ENCODE measurements at regions not wholly inside any gene's neighbourhood (a gene's known extent, or its start where the extent isn't known, plus 50 kb on each side); places are given as distances from the start of the nearest gene placed in this dataset.
A peak's percentile ranks its signal among the peaks of the same experiment; 100 is the strongest.
"Not testable (repeated sequence)": the region's sequence is repeated elsewhere in the genome, so short reads cannot be mapped to it uniquely, and the experiment has no call there.

DNA sequence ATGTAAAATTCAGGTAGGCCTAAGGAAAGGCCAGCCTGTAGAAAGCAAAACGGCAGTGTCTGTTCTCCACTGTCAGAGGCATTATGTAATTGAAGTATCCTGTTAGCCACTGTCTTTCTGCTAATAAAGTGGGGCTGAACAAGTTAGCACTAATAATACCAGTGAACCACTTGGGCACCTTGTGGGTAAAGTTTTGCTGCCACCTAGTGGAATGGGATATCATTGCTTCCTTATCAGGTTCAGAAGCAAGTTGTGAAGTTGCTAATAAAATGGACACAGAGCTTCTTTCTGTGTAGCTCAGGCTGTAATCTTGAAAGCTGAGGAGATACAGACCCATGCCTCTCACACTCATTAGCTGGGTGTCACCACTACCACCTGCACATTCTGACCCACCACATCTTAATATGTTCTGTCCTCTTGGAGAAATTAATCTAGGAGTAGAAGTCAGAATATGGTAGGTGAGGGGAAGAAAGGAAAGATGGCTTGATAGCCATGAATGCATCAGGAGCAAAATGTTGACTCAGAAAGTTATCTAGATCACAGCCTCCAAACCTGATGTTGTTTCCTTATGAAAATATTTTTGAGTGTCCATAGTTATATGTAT is 175.1 kb downstream of the SEPTIN7 start:
- ATAC-seq: peak; percentile 77

DNA sequence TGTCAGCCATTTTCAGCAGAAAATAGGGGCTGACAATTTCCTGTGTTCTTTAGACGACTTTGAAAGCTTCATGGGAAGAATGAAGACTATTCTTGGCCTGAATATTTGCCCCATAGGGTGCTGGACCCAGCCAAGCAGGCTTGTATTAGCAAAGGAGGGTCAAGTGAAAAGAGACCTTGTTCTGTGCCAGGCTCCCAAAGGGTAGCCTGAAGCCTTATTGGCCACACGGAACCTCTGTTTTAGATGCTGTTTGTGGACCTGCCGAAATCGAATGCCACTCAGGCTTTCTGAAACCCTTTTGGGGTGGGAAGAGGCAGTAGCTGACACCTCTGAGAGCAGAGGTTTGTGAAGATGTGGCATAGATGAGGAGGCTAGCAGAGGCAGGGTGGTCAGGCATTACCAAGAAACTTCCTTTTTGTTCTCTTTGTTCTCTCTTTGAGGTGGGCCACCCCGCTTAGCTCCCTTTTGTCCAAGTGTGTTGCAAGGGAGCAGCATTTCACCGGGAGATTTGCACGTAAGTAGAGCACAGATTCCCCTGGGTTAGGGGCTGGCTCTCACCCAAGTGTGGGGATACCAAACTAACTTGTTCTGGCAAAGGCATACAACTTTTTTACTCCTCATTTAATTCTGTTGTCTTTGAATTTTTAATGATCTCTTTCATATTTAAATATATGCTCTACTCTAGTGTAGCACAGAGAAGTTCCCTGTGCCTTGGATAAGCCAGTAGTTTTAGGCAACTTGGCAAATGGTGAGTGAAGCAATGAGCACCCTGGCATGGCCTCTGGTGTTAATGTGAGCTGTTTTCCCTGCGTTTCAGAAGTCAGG is 174.0 kb upstream of the EEPD1 start:
- ATAC-seq: not testable (repeated sequence)

DNA sequence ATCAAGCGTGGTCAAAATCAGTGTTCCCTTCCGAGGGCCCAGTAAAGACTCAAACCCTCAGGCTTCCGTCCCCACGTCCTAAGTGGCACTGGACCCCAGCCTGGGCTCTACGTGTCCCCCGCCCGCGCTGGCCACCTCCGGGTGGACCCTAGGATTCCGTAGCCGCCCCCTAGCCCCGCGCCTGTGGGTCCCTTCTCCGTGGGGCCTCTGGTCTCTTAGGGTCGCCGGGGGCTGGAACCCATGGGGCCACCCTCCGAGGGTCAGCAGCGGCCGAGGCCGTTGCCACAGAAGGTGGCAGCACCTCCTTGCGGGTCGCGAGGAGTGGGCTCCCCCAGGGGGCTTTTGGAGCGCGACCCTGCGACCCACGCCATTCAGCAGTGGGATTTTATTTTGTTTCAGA is 170.5 kb upstream of the EEPD1 start:
- no peak for ATAC-seq

DNA sequence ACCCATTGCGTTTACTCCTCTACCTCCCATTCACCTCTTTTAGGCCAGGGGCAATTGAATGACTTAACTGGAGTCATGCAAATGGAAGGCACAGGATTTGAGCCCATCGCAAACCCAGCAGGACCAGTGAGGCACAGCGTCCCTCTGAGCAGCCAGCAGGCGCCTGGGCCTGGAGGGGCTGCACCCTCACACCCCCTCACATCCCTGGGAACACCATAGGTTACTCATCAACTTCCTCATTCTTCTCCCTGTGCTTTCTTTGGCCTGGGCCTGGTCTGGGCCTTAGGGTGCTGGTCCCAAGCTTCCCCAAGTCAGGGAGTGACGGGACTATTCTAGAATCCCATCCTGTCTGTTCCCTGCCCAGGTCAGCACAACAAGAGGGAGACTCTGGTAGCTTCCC is 169.4 kb upstream of the EEPD1 start:
- no peak for ATAC-seq

DNA sequence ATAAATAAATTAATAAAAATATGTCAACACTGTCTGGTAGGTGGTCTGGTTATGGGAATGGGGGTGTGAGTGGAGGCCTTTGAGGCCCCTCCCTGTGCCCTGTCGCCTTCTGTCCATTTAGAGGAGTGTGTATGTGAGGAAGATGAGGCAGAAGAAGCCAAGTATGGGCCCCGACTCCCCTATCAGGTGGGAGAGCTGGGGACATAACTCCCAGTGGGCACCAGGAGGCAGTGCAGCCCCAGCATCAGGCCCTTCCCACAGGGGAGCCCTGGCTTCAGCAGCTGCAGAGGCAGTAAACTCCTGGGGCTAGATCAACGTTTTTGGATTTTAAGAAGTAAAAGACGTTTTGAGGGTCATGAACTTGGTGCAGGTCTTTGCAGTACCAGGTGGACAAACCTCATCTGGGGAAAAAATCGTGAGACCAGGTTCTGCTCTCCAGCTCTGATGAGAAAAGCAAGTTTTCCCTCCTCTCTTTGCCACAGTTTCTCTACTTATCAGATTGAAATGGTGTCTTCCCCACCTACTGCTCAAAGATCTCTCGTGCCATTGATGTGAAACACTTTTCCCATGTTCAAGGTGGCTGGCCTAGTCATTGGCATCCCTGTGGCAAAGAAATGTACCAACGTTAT is 167.8 kb upstream of the EEPD1 start:
- peak; percentile 94 for ATAC-seq

DNA sequence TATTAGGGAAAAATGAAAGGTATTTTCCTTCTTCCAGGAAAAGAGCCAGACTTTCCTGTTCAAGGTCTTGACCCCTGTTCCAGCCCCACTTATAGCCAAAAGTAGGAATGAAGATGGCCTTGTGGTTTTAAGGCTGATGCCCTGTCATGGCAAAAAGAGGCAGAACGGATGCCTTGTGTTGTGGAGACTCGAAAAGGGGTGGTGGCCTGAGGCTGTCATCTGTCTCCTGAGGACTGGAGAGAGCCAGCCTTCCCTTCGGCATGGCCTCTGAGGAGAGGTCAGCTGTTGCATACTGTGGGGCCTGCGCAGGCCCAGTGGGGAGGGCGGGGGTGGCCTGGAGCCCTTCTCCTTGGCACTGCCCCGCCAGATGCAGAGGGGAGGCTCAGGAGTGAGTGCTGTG is 166.0 kb upstream of the EEPD1 start:
- ATAC-seq: no peak

DNA sequence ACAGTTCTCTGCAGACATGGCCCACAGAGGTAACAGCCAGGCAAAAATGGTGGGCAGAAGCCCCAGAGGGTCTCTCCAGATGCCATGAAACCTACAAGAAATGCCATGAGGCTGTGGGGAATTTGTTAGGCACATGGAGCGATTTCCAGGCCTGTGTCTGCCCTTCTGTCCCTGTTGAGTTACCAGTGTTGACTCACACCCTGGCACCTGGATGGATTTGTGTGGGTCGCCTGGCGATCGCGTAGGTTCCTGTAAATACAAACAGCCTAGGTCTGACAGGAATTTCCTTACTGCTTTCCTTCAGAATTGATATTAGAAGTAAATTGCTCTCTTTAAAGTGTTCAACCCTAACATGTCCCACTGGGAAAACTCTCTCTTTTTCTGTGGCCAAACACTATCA is 164.9 kb upstream of the EEPD1 start:
- ATAC-seq: no peak

DNA sequence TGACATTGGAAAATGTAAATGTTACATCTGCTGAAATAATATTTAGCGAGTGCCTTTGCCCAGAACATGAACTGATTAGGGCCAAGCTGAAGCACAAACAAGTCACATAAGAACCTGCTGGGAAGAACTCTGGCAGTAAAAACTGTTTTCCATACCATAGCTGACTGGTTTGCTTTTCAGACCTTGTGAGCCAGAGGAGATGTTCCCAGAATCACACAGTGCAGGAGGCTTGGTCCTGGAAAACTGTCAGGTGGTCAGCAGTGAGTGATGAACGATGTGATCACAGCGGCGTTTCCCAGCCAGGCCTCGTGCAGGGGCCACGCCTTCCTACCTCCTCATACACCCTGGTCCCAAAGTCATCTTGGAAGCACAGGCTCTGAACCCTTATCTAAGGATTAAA is 164.2 kb upstream of the EEPD1 start:
- no peak for ATAC-seq

DNA sequence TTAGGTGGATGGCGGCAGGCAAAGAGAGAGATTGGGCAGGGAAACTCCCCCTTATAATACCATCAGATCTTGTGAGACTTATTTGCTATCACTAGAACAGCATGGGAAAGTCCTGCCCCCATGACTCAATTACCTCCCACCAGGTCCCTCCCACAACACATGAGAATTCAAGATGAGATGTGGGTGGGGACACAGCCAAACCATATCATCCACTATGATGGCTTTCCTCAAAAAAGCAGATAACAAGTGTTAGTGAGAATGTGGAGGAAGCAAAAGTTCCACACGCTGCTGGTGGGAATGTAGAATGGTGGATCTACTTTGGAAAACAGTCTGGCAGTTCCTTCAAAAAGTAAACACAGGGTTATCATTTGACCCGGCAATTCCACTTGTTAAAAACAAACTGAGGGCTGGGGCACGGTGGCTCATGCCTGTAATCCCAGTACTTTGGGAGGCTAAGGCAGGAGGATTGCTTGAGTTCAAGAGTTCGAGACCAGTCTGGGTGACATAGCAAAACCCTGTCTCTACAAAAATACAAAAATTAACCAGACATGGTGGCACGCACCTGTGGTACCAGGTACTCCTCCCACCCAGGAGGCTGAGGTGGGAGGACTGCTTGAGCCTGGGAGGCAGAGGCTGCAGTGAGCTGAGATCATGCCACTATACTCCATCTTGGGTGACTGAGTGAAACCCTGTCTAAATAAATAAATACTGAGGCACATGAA is 161.4 kb upstream of the EEPD1 start:
- ATAC-seq: no peak

DNA sequence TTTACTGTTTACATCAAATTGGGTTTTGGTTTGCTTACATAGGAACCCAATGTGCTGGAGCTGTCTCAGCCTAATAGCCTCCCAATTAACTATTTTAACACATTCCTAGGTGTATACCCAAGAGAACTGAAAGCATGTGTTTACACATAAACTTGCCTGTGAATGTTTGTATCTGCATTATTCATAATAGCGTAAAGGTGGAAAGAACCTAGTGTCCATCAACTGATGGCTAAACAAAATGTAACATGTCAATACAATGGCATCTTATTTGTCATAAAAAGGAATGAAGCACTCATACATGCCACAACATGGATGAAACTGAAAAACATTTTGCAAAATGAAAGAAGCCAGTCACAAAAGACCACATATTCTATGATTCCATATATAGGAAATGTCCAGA is 160.6 kb upstream of the EEPD1 start:
- no peak for ATAC-seq

DNA sequence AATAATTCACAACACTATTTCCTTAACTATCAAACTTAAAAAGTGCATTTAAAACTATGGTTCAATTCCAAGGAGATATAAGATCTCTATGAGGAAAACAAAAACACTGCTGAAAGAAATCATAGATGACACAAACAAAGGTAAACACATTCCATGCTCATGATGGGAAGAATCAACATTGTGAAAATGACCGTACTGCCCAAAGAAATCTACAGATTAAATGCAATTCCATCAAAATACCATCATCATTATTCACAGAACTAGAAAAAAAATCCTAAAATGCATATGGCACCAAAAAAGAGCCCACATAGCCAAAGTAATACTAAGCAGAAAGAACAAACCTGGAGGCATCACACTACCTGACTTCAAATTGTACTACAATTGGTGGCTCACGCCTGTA is 159.9 kb upstream of the EEPD1 start:
- ATAC-seq: no peak

DNA sequence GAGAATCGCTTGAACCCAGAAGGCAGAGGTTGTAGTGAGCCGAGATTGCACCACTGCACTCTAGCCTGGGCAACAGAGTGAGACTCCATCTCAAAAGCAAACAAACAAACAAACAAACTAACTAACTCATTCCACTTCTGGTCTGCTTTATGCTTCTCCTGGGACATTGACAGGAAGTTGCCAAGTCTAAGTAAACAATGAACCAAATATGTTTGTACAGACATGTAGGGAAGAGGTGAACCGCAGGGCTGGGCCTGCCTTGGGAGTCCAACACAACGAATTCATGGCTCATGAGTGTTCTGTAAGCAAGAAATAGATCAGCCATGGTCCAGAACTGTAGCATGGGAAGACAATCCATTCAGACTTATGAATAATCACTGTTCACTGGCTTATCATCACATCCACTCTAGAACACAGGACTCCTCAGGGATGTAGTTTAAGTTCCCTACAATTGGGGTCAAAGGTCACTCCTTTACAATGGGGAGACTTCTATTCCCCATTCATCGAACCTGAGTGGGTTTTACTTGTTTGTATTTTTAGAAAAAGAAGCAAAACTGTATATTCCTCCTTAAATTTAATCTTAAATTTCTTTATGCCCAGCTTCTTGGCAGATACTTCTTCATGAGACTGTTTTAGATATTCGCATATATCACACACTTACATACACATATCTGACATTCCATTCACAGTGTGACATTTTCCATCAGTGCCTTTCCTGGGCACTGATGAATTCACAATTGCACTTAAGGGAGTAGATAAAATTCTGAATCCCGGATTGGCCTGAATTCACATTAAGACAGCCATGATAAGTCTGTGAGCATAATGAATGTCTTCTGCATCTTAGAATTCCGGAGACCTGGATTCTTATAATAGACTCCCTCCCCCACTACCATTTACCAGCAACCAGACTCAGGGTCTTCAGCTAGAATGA is 159.1 kb upstream of the EEPD1 start:
- peak; percentile 63 for ATAC-seq

DNA sequence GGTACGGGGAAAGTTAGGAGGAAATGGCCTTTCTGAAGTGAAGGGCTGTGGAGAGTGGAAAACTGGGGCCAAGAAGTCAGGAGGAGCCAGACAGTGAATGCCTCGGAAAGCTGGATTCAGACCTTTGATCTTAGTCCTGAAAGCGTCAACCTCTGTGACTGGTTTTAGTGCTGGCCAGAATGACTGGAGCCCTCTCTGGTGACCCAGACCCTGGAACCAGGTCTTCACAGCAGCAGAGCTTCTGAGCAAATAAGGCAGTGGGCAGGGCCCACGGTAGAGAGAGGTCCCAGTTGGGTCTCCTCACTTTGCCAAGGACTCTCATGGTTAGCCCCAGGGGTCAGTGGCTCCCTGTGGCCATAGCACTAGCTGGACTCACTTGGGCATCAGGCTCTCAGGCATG is 157.7 kb upstream of the EEPD1 start:
- ATAC-seq: no peak

DNA sequence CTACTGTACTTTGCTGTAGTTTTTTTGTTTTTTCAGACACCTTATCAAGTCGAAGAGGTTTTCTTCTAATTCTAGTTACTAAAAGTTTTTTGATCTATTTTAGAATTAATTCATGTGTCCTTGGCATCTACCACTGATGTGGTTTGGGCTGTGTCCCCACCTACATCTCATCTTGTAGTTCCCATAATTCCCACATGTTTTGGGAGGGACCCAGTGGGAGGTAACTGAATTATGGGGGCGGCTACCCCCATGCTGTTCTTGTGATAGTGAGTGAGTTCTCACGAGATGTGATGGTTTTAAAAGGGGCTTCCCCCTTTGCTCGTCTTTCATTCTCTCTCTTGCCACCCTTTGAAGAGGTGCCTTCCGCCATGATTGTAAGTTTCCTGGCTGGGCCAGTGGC is 154.6 kb upstream of the EEPD1 start:
- no peak for ATAC-seq

DNA sequence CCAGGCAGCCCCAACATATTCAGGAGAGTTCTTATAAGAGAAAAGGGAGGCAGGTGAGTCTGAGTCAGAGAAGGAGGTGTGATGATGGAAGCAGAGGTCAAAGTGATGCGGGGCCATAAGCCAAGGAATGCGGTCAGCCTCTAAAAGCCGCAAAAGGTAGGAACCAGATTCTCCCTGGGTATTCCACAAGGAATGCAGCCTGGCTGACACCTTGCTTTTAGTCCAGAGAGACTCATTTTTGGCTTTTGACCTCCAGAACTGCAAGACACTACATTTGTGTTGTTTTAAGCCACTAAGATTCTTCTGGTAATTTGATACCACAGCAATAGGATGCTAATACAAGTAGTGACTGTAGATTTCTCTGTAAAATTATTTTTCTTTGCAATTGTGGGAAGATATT is 151.5 kb upstream of the EEPD1 start:
- no peak for ATAC-seq

DNA sequence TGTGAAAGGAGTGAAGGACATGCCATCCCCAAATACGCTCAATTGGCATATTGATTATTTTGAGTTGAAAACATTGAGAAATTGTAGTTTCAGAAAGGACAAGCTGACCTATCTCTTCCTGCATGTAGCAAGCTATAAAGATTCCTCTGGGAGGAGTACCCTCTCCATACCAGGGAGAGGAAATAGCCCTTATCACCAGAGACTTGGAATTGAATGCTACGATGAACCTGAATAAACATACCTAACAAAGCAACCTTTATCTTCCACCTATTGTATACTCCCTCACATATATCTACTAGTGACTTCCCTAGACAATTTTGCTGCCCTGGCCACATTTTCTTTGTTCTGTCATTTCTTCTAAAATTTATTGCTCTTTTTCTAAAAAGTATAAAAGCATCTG is 150.2 kb upstream of the EEPD1 start:
- no peak for ATAC-seq

DNA sequence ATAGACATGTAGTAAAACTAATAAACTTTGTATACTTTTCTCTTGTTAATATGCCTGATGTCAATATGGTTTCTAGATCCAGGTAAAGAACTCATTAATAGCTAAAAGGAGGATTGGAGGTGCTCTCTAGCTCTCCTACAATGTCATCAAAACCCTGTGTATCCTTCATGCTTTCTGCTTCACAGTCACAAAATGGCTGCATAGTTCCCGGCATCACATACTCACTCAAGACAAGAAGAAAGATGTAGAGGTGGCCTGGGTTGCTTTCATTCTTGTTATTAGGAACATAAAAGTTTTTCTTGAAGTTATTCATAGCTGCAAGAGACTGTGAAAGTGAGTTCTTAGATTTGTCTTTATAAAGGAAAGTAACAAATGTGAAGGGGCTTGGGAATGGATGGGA is 149.7 kb upstream of the EEPD1 start:
- no peak for ATAC-seq

DNA sequence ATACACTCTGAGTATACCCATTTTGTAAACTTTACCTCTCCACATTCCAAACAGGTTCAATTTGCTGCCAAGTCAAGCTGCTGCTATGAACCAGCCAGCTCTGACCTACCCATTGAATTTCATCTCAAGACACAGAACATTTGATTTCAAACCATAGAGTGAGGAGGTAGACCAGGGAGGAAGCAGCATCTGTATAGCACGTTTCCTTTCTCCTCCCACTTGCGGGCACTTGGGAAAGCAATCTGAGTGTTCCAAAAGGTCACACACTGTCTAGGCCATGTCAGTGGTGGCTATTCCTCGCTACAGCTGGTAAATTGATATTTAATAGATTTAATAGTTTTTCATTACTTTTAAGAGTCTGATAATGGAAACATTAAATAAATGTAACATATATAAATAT is 147.8 kb upstream of the EEPD1 start:
- ATAC-seq: no peak

DNA sequence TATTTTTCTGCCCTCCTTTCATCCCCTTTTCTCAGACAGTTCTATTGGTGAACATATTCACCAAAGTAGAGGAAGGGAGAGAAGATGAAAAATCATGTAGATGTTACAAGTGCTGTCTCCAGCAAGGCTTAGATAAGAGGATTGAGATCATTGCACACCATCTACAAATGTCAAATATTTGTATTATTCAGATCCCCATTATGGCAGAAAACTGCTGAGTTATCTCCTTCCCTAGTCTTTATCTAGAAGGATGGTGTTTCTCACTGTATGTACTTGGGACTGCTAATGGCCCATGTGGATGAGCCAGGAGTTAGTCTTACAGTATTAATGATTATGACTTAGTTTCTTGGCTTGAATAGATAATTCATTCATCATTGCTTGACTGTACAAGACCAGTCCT is 147.2 kb upstream of the EEPD1 start:
- ATAC-seq: no peak

DNA sequence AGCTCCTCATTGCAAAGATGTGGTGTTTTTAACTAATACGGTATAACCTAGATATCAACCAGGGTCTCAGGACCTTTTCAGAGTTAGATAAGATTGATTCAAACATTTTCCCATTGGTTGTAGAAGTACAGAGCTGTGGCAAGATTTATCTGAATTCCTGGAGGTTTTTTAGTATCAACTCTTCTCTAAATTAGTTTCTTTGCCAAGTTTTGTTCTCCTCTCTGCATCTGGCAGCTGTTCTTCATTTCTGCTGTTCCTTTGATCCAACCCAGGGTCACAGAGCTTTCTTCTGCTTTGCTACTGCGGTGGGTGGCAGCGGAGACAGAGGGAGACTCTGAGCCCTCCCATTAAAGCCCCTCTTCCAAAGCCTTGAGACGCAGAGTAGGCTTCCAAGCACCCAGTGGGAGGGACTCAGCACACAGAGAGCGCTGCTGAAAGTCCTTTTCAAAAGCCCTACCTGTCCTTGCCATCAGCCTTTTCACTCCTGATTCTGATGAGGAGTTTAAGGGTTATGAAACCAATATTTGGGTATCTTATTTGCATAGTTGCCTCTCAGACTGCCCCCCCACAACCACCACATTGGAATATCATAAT is 146.3 kb upstream of the EEPD1 start:
- ATAC-seq: no peak

DNA sequence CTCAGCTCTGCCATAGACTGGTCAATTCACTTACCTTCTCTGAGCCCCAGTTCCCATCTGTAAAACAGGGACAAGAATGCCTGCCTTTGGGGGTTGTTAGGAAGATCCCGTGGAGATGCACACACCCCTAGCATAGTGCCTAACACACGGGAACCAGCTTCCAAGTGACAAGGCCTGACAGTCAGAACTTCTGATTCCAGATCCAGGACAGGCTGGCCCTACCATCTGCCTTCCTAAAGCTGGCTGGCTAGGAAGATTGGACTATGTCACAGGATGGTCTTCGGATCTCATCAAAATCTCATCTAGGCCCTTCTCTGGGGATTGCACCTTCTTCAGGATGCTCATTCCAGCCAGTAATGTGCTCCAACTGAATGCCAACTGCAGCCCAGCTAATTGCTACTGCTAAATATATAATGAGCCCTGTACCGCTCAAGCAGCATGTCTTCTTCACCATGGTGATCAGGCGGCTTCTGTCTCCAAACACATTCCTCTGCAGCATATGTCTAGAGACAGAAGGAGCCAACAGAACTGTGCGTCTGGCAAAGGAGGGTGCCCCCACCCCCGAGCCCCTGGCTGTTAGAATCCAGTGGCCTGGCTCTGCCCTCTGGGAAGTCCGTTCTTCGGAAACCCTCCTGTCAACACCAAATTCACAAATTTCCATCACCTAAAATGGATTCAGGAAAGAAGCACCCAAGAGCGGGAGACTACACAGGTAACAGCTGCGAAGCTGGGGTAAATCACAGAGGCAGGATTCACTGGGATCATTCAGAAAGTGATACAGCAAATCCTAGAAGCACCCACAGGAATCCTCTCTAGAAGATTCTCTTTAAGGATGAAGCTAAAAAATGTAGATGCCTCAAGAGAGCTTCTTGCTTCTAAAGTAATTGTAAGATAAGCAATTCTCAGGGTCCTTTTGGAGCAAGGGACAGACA is 142.1 kb upstream of the EEPD1 start:
- ATAC-seq: no peak
